ENCODE measurements at regions not wholly inside any gene's neighbourhood (a gene's known extent, or its start where the extent isn't known, plus 50 kb on each side); places are given as distances from the start of the nearest gene placed in this dataset.
"Not testable (repeated sequence)": the region's sequence is repeated elsewhere in the genome, so short reads cannot be mapped to it uniquely, and the experiment has no call there.

DNA sequence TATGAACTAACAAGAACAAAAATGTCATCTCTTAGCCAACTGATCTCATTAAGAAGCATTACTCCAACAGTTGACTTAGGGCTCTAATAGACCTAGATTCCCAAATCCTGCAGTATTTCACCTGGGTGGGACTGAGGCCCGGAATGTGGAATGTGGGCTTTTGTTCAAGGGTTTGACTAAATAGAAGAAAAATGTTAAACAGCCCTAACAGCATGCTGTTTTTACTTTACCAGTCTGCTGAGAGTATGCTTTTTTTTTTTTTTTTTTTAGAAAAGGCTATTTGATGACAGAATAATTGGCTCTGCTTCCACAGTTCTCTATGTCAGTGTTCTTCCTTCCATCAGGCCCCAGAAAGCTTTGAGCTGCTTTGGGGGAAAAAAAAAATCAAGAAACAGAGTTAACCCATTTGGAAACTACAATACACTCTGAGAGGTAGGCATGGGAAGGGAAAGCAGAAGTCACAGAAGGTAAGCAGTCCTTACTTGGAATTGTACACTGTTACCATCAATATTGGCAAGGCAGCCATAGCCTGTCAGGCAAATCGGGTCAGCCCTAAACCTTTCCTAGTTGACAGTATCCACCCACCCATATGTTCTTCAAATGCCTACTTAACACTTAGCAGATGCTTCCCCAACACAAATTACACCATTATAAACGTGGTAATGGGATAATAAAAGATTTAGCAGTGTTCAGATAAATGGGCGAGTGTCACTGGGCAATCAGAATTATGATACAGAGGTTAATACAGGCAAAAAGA, 224.2 kb downstream of the CNTN3 start:
- no peak for DNase-seq (ENCODE audit: low read depth)
- TF ChIP-seq, protein P1, sequence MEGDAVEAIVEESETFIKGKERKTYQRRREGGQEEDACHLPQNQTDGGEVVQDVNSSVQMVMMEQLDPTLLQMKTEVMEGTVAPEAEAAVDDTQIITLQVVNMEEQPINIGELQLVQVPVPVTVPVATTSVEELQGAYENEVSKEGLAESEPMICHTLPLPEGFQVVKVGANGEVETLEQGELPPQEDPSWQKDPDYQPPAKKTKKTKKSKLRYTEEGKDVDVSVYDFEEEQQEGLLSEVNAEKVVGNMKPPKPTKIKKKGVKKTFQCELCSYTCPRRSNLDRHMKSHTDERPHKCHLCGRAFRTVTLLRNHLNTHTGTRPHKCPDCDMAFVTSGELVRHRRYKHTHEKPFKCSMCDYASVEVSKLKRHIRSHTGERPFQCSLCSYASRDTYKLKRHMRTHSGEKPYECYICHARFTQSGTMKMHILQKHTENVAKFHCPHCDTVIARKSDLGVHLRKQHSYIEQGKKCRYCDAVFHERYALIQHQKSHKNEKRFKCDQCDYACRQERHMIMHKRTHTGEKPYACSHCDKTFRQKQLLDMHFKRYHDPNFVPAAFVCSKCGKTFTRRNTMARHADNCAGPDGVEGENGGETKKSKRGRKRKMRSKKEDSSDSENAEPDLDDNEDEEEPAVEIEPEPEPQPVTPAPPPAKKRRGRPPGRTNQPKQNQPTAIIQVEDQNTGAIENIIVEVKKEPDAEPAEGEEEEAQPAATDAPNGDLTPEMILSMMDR (conservative IDR thresholded peaks at IDR 0.05; ENCODE audit: low read depth, low read length), result no peak
- no peak overlapping the region for H3K4me3 ChIP-seq (ENCODE audit: low read length)

DNA sequence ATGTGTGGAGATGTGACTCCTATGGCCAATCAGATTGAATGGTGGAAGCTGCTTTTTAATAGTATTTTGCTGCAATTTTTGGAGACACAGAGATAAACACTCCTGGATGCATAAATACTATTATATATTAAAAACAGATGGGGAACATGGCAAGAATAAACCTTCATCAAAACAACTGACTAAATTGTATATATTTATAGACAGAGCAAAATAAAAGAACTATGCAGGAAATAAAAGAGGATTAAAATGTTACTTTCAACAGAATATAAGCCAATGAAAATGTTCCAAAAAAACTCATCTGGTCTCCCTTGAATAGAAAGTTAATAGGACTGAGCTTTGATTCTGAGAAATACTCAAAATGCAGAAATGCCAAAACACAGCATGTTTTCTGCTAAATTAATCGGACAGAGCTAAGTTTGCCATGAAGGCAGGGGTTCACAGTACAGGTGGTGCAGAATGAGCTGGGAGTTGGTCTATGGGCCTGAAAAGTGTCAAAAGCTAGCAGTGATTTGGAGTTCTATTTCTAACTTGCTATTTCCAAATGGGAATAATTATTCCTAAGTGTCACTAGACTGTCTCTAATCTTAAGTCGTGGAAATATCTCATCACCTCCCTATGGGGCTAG, 227.2 kb downstream of the CNTN3 start:
- TF ChIP-seq, protein P1 (conservative IDR thresholded peaks at IDR 0.05; ENCODE audit: low read depth, low read length), result no peak
- H3K4me3 ChIP-seq (ENCODE audit: low read length), result no peak overlapping the region
- DNase-seq (ENCODE audit: low read depth), result no peak

DNA sequence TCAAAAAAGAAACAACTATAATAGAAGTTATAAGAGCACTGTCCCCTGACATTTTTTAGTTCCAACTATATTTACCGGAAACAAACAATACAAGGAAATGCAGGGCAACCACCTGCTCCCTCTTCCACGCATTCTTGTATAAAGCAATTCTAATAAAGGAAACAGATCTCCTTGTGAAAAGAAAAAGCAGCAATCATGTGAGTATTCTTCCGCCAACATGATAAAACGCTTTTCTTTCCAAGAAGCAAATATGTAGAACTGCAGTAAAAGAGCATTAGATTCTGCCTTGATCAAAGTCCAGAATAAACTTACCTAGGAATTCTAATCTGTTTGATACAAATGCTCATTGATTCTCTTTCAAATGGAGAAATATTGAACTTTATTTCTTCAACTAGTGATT, 230.3 kb downstream of the CNTN3 start:
- DNase-seq (ENCODE audit: low read depth), result no peak
- no peak overlapping the region for H3K4me3 ChIP-seq (ENCODE audit: low read length)
- TF ChIP-seq, protein P1 (conservative IDR thresholded peaks at IDR 0.05; ENCODE audit: low read depth, low read length), result no peak

DNA sequence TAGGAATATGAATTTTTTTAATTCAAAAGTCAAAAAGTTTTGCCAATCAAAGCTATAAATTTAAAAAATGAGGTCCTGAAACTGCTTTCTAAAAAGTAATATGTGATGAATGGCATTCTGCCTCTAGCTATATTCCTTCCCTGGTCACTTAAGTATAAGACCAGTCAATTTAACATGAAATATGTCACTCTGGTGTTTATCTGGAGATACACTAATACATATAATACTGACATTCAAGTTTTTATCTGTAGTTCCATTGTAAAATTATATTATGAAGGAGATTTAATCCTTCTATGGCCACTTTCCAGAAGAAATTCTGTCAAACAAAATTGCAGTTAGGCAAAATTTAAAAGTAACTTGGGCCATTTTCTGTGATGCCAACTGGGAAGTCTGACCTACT, 236.8 kb downstream of the CNTN3 start:
- no peak for DNase-seq (ENCODE audit: low read depth)
- TF ChIP-seq, protein P1 (conservative IDR thresholded peaks at IDR 0.05; ENCODE audit: low read depth, low read length), result no peak
- H3K4me3 ChIP-seq (ENCODE audit: low read length), result no peak overlapping the region

DNA sequence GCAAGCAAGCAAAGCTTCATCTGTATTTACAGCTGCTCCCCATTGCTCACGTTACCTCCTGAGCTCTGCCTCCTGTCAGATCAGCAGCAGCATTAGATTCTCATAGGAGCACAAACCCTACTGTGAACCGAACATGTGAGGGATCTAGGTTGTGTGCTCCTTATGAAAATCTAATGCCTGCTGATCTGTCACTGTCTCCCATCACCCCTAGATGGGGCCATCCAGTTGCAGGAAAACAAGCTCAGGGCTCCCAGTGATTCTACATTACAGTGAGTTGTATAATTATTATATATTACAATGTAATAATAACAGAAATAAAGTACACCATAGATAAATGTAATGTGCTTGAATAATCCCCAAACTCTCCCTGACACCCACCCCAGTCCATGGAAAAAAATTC, 238.1 kb downstream of the CNTN3 start:
- DNase-seq (ENCODE audit: low read depth); H3K4me3 ChIP-seq (ENCODE audit: low read length): not testable (repeated sequence)

DNA sequence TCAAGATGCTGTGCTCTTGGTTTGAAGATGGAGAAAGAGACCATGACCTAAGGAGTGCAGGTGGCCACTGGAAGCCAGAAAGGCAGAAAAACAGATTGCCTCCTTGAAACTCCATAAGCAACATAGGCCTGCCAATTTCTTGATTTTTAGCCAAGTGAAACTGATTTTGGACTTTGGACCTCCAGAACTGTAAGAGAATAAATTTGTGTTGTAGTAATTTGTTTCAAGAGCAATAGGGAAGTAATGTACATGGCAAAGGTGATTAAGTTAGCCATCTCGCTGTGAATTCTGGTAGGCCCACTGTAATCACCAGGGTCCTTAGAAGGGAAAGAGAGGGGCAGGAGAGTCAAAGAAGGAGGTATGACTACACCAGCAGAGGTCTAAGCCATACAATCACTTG, 238.8 kb downstream of the CNTN3 start:
- no peak overlapping the region for H3K4me3 ChIP-seq (ENCODE audit: low read length)
- TF ChIP-seq, protein P1 (conservative IDR thresholded peaks at IDR 0.05; ENCODE audit: low read depth, low read length), result no peak

DNA sequence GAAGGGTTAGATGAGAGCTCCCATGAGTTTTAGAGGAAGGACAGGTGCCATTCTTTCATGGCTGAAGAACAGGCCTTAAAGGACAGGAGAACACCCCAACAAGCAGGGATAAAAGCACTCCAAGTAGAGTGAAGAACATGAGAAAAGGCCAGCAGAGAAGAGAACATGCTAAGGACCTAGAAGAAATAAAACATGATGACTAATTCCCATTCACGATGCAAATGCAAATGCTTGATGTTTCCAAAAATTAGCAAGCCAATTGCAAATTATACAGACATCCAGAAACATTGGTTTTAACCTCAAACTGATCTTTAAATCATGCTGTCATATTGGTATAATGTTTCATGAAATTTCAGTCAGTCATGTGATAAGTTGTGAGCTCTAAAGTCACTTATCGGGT, 241.7 kb downstream of the CNTN3 start:
- DNase-seq (ENCODE audit: low read depth), result no peak
- H3K4me3 ChIP-seq (ENCODE audit: low read length), result no peak overlapping the region
- TF ChIP-seq, protein P1 (conservative IDR thresholded peaks at IDR 0.05; ENCODE audit: low read depth, low read length), result no peak

More for the DNA sequence above, 238.8 kb downstream of the CNTN3 start:
- DNase-seq (ENCODE audit: low read depth), result no peak
